ENCODE measurements at regions not wholly inside any gene's neighbourhood (a gene's known extent, or its start where the extent isn't known, plus 50 kb on each side); places are given as distances from the start of the nearest gene placed in this dataset.

GRCh38 chr1:29943034-29943433 lies 706.7 kb downstream of the PTPRU start:
- in situ Hi-C loops (cut with MboI; ENCODE audit: low sequenced_read_pairs in 4 of 4), result no loop called here
- Histone ChIP-seq H3K9me3 (no peaks in the 10 kb centered on the region), H3K27ac (no peak overlapping the region), H3K4me1 (no peaks in the 10 kb centered on the region), H3K4me3 (no peak overlapping the region), H3K27me3 (no peaks in the 10 kb centered on the region), H3K36me3 (no peaks in the 10 kb centered on the region)
- intact Hi-C loops (cut with DNase I; ENCODE audit: low total_unique reads), result no loop called here
- no peak for ATAC-seq
- DNase-seq, result no peak
- TF ChIP-seq POLR2A (IDR thresholded peaks at IDR 0.05) (no peak), CTCF (IDR thresholded peaks at IDR 0.05 in 4 of 5, conservative IDR thresholded peaks at IDR 0.05 in 1 of 5) (no peak)

- no peak overlapping the region for H3K4me3 ChIP-seq
- DNase-seq, result no peak
- TF ChIP-seq CTCF (IDR thresholded peaks at IDR 0.05 in 4 of 5, conservative IDR thresholded peaks at IDR 0.05 in 1 of 5), result no peak
- no peak for TF ChIP-seq POLR2A (IDR thresholded peaks at IDR 0.05)
- H3K27me3 ChIP-seq, result no peaks in the 10 kb centered on the region
- no peak for ATAC-seq
- H3K4me1 ChIP-seq, result no peaks in the 10 kb centered on the region
- in situ Hi-C loops (cut with MboI; ENCODE audit: low sequenced_read_pairs in 4 of 4), result no loop called here
- intact Hi-C loops (cut with DNase I; ENCODE audit: low total_unique reads), result no loop called here
- no peak overlapping the region for H3K27ac ChIP-seq
- no peaks in the 10 kb centered on the region for H3K9me3 ChIP-seq
- H3K36me3 ChIP-seq, result no peaks in the 10 kb centered on the region
Measured at GRCh38 chr1:29939079-29939478, 702.8 kb downstream of the PTPRU start.

GRCh38 chr1:29937356-29937755 lies 701.0 kb downstream of the PTPRU start:
- Histone ChIP-seq H3K4me3 (no peak overlapping the region), H3K4me1 (no peaks in the 10 kb centered on the region), H3K9me3 (no peaks in the 10 kb centered on the region), H3K36me3 (no peaks in the 10 kb centered on the region), H3K27me3 (no peaks in the 10 kb centered on the region), H3K27ac (no peak overlapping the region)
- intact Hi-C loops (cut with DNase I; ENCODE audit: low total_unique reads), result no loop called here
- in situ Hi-C loops (cut with MboI; ENCODE audit: low sequenced_read_pairs in 4 of 4), result no loop called here
- ATAC-seq (no peak), DNase-seq (no peak)
- TF ChIP-seq CTCF (IDR thresholded peaks at IDR 0.05 in 4 of 5, conservative IDR thresholded peaks at IDR 0.05 in 1 of 5) (no peak), POLR2A (IDR thresholded peaks at IDR 0.05) (no peak)

- Histone ChIP-seq H3K4me1 (no peaks in the 10 kb centered on the region), H3K27me3 (no peaks in the 10 kb centered on the region), H3K36me3 (no peaks in the 10 kb centered on the region), H3K9me3 (no peaks in the 10 kb centered on the region), H3K27ac (no peak overlapping the region), H3K4me3 (no peak overlapping the region)
- TF ChIP-seq POLR2A (IDR thresholded peaks at IDR 0.05), result no peak
- TF ChIP-seq CTCF (IDR thresholded peaks at IDR 0.05 in 4 of 5, conservative IDR thresholded peaks at IDR 0.05 in 1 of 5), result no peak
- intact Hi-C loops (cut with DNase I; ENCODE audit: low total_unique reads) (no loop called here), in situ Hi-C loops (cut with MboI; ENCODE audit: low sequenced_read_pairs in 4 of 4) (no loop called here)
- DNase-seq, result no peak
- ATAC-seq, result no peak
Measured at GRCh38 chr1:29936031-29936544, 699.8 kb downstream of the PTPRU start.

GRCh38 chr1:29934255-29934772 lies 698.0 kb downstream of the PTPRU start:
- TF ChIP-seq POLR2A (IDR thresholded peaks at IDR 0.05) (no peak), CTCF (IDR thresholded peaks at IDR 0.05 in 4 of 5, conservative IDR thresholded peaks at IDR 0.05 in 1 of 5) (no peak)
- Histone ChIP-seq H3K27ac (no peak overlapping the region), H3K4me3 (no peak overlapping the region), H3K27me3 (no peaks in the 10 kb centered on the region), H3K36me3 (no peaks in the 10 kb centered on the region), H3K9me3 (no peaks in the 10 kb centered on the region), H3K4me1 (no peaks in the 10 kb centered on the region)
- no peak for DNase-seq
- no peak for ATAC-seq
- in situ Hi-C loops (cut with MboI; ENCODE audit: low sequenced_read_pairs in 4 of 4), result no loop called here
- intact Hi-C loops (cut with DNase I; ENCODE audit: low total_unique reads), result no loop called here

Data from gastrocnemius medialis (tissue), 4 donors.